PC-3 (cell line): ENCODE measurements at regions not wholly inside any gene's neighbourhood (a gene's known extent, or its start where the extent isn't known, plus 50 kb on each side); places are given as distances from the start of the nearest gene placed in this dataset.

Source experiments
- EZH2 ChIP-seq: fragments of 300-600 bp; sonication (generic); IDR thresholded peaks from one replicate; pipeline ENCODE4 v1.6.1; 2017; ENCODE audit warnings: antibody characterized with exemption, mild to moderate bottlenecking, low read length; ENCODE audit not compliant: unreplicated experiment
- TF ChIP-seq, protein P1 (sequence below): fragments of 300-600 bp; sonication (generic); conservative IDR thresholded peaks from 2 replicates; pipeline ENCODE4 v1.5.1; 2017; ENCODE audit warnings: antibody characterized with exemption, low read depth, mild to moderate bottlenecking, low read length

DNA sequence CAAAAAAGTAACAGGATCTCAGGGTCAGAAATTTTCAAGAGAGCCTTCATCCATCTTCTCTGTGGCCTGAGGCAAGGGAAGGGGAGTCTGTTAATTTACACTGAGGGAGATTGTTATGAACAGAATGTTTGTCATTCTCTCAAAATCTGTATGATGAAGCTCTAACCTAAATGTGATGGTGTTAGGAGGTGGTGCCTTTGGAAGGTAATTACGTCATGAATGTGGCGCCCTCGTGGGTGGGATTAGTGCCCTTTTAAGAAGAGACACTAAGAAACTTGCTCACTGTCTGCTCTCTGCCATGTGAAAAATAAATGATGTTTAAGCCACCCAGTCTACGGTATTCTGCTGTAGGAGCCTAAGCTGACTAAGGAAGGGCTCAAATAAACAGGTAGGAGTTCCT is 521.6 kb downstream of the SNAPC1 start:
- TF ChIP-seq, protein P1, sequence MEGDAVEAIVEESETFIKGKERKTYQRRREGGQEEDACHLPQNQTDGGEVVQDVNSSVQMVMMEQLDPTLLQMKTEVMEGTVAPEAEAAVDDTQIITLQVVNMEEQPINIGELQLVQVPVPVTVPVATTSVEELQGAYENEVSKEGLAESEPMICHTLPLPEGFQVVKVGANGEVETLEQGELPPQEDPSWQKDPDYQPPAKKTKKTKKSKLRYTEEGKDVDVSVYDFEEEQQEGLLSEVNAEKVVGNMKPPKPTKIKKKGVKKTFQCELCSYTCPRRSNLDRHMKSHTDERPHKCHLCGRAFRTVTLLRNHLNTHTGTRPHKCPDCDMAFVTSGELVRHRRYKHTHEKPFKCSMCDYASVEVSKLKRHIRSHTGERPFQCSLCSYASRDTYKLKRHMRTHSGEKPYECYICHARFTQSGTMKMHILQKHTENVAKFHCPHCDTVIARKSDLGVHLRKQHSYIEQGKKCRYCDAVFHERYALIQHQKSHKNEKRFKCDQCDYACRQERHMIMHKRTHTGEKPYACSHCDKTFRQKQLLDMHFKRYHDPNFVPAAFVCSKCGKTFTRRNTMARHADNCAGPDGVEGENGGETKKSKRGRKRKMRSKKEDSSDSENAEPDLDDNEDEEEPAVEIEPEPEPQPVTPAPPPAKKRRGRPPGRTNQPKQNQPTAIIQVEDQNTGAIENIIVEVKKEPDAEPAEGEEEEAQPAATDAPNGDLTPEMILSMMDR: no peak
- TF ChIP-seq EZH2: no peak
